HFFc6 (cell line): ENCODE measurements at regions not wholly inside any gene's neighbourhood (a gene's known extent, or its start where the extent isn't known, plus 50 kb on each side); places are given as distances from the start of the nearest gene placed in this dataset.

Experiments
- DNase-seq: peaks from one replicate; pipeline ENCODE4 v3.0.0-alpha.2; 2018
- H3K27ac Mint-ChIP-seq: 2 replicates; pipeline ENCODE4 v1.8.0; 2020; ENCODE audit warnings: mild to moderate bottlenecking, mixed read lengths
- H3K27me3 Mint-ChIP-seq: 2 replicates; pipeline ENCODE4 v1.8.0; 2021; ENCODE audit warnings: mild to moderate bottlenecking, moderate library complexity, mixed read lengths; ENCODE audit not compliant: insufficient read depth
- H3K36me3 Mint-ChIP-seq: 2 replicates; pipeline ENCODE4 v1.8.0; 2021; ENCODE audit warnings: low read depth, mixed read lengths
- H3K4me1 Mint-ChIP-seq: 2 replicates; pipeline ENCODE4 v1.8.0; 2020; ENCODE audit warnings: low read depth, mixed read lengths
- H3K4me3 Mint-ChIP-seq: 2 replicates; pipeline ENCODE4 v1.8.0; 2020; ENCODE audit warnings: mild to moderate bottlenecking, moderate library complexity, mixed read lengths
- H3K9me3 Mint-ChIP-seq: 2 replicates; pipeline ENCODE4 v1.8.0; 2020; ENCODE audit warnings: mild to moderate bottlenecking, mixed read lengths
- CTCF ChIP-seq: fragments of 200-600 bp; sonication (generic); IDR thresholded peaks from 2 replicates; pipeline ENCODE4 v1.5.0; 2021; ENCODE audit warnings: antibody characterized with exemption, mild to moderate bottlenecking

- peak overlapping the region; percentile 70 for H3K4me3 Mint-ChIP-seq
- peaks cover 2% of the 10 kb centered on the region; the same call in 1 of the 2 replicates for H3K27me3 Mint-ChIP-seq
- no peaks in the 10 kb centered on the region for H3K9me3 Mint-ChIP-seq
- no peak for TF ChIP-seq CTCF
- peak overlapping the region; percentile 92 for H3K27ac Mint-ChIP-seq
- DNase-seq, result no peak
- H3K4me1 Mint-ChIP-seq, result peaks cover 49% of the 10 kb centered on the region
- no peaks in the 10 kb centered on the region for H3K36me3 Mint-ChIP-seq
These were observed 504.7 kb downstream of the CCDC171 start for GRCh38 chr9:16057541-16057940.

GRCh38 chr9:16058131-16058549 is 505.3 kb downstream of the CCDC171 start:
- TF ChIP-seq CTCF, result no peak; the same call in 1 of the 2 replicates
- peaks cover 55% of the 10 kb centered on the region for H3K4me1 Mint-ChIP-seq
- no peaks in the 10 kb centered on the region for H3K9me3 Mint-ChIP-seq
- no peaks in the 10 kb centered on the region for H3K36me3 Mint-ChIP-seq
- peak; percentile 46 for DNase-seq
- H3K27me3 Mint-ChIP-seq, result no peaks in the 10 kb centered on the region
- H3K27ac Mint-ChIP-seq, result peak overlapping the region; percentile 92
- peak overlapping the region; percentile 70 for H3K4me3 Mint-ChIP-seq

GRCh38 chr9:16060436-16061129 is 507.7 kb downstream of the CCDC171 start:
- peaks cover 75% of the 10 kb centered on the region for H3K4me1 Mint-ChIP-seq
- no peak overlapping the region; the same call in 1 of the 2 replicates for H3K27ac Mint-ChIP-seq
- no peak for DNase-seq
- TF ChIP-seq CTCF, result no peak
- H3K27me3 Mint-ChIP-seq, result no peaks in the 10 kb centered on the region
- H3K4me3 Mint-ChIP-seq, result no peak overlapping the region
- no peaks in the 10 kb centered on the region for H3K9me3 Mint-ChIP-seq
- H3K36me3 Mint-ChIP-seq, result no peaks in the 10 kb centered on the region

- Mint-ChIP-seq H3K4me3 (peak overlapping the region; percentile 67), H3K27ac (peak overlapping the region; percentile 63), H3K9me3 (peaks cover 2% of the 10 kb centered on the region), H3K27me3 (no peaks in the 10 kb centered on the region), H3K36me3 (no peaks in the 10 kb centered on the region), H3K4me1 (peaks cover 64% of the 10 kb centered on the region)
- no peak for TF ChIP-seq CTCF
- DNase-seq, result peak; percentile 80
These were observed 509.8 kb downstream of the CCDC171 start for GRCh38 chr9:16062542-16063240.

- no peak for DNase-seq
- Mint-ChIP-seq H3K4me3 (peak overlapping the region; percentile 67), H3K27me3 (no peaks in the 10 kb centered on the region), H3K9me3 (peaks cover 4% of the 10 kb centered on the region), H3K4me1 (peaks cover 59% of the 10 kb centered on the region), H3K36me3 (no peaks in the 10 kb centered on the region), H3K27ac (peak overlapping the region; percentile 63)
- no peak for TF ChIP-seq CTCF
These were observed 510.4 kb downstream of the CCDC171 start for GRCh38 chr9:16063241-16063591.
